GM18508 (cell line): ENCODE measurements at regions not wholly inside any gene's neighbourhood (a gene's known extent, or its start where the extent isn't known, plus 50 kb on each side); places are given as distances from the start of the nearest gene placed in this dataset.

Experiments used
- ATAC-seq: cut with Tn5 transposase; IDR thresholded peaks from one replicate; pipeline ENCODE4 v1.9.1; 2021; ENCODE audit warnings: moderate number of reproducible peaks; ENCODE audit not compliant: insufficient read depth, unreplicated experiment

DNA sequence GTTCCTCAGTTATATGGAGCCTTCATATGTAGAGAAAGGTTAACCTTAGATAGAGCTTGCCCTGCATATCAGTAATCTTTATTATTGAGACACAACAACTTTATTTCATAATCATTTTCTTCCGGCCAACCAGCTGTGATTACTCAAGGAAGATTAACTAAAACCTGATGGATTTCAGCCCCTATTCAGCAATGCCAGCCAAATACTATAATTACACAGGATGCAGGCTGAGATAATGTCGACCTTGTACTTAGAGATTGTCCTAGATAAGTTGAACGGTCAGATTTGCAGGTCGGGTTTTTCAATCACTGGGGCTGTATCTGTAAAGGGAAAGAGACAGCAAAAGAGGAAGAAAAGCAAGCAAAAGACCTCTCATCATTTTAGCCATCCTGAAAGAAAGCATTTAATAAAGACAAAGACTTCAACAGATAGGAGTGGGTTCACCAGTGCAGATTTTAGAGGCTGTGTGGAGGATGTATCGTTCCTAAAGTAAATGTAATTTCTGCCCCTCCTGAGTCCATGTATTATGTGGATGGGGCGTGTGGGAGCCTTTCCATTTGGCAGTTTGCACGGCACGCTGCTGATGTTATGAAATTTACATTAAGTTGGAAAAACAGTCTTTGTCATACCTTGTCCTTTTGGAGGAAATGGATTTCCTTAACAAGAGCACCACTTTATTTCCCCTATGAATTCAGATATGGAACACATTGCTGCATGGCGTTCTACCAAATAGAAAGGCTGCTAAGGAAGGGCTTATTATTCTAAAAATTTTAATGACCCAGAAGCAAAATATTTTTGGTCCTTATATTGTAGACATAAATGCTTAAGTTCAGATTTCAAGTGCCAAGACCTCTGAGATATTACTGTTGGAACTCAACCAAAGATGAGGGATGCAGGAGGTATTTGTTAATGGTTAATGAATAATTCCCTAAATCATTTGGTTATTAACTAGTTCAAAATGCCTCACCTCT lies 496.7 kb downstream of the SPRY1 start:
- ATAC-seq = no peak

DNA sequence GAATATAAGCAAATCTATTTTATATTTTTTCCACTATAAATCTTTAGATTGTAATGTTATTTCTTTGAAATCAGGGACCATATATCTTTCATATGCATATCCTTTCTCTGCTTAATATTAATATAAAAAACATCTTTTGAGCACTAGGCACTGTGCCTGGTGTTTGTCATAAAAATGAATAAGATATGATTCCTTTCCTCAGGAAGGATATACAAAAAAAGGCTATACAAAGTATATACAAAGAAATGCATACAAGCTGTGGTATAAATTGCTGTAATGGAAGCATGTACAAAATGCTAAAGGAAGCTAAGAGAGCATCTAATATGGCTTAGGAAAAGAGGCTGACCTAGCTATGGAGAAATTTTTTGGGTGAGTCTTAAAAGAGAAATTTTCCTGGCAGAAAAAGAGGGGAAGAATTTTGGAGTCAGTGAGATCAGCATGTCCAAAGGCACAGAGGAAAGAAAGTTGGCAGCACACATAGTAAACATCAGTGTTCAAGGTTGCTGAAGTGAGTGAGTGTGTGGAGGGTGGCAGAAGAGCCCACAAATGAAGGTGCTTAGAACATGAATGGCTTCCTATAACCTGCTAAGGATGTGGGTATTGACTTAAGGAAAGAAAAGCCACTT lies 500.0 kb downstream of the SPRY1 start:
- ATAC-seq = no peak

DNA sequence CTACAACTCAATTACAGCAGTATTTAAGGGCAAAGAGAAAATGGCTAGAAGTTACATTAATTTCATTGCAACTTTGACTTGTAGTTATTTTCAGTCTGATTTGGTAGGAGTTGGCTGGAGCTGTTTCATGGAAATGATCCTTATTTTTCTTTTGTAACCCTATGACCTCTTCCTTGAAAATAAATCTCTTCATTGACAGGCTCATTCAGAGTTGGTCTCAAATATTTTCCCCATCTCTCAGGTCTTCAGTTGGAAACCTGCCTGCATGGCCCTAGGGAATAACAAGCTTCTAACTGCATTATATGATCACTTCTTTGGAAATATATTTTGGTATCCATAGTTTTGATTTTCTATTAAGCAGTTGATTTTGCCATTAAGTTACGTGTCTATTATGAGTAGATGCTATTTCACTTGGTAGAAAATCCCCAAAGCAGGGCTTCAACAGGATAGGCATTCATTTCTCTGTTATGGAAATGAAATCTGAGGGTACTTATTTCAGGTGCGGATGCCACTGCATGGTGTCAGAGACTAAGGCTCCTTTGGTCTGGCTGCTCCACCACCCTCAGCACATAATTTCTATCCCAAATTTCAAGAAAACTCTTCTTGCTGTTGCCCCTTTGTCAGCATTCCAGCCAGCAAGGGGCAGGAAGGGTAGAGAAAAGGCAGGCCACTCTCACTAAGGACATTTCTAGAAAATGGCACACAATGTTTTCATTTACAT lies 502.5 kb downstream of the SPRY1 start:
- no peak for ATAC-seq

DNA sequence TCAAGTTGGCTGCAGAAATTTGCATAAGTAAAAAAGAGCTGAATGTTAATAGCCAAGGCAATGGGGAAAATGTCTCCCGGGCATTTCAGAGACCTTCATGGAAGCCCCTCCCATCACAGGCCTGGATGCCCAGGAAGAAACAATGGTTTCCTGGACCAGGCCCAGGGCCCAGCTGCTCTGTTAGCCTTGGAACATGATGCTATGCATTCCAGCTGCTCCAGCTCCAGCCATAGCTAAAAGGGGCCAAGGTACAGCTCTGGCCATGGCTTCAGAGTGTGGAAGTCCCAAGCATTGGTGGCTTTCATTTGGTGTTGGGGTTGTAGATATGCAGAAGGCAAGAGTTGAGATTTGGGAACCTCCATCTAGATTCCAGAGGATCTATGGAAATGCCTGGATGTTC lies 508.3 kb downstream of the SPRY1 start:
- no peak for ATAC-seq

DNA sequence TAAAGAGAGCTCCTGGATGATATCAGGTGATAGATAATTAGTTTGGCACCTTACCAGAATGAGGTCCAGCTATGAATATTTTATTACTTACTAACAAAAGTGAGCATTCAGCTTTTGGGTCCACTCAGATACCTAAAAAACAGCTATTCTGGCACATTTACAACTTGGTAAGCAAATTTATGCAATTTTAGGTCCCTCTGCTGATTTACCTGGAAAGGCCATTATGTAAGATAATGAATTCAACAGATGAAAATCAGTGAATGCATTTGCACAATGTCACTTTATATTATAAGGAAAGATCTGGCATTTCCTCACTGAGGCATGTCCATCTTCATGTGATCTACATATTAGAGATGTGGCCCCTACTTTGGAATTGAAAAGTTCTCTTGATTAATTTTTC lies 517.0 kb downstream of the SPRY1 start:
- no peak for ATAC-seq

DNA sequence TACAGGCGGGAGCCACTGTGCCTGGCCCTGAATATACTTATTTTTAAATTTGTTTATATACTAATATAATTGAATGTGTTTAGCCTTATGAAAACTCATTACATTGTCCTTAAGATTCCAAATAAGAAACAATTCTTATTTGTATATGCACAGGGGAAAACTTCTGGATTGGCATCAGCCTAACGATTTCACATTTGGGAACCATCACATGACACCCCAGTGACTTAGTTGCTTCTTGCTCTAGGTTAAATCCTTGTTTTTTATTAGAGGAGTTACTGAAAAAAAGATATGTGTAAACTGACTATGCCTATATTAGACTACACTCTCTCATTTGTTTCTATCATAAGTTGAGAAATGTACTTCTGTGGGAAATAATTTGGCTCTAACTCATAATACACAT lies 520.2 kb downstream of the SPRY1 start:
- no peak for ATAC-seq

DNA sequence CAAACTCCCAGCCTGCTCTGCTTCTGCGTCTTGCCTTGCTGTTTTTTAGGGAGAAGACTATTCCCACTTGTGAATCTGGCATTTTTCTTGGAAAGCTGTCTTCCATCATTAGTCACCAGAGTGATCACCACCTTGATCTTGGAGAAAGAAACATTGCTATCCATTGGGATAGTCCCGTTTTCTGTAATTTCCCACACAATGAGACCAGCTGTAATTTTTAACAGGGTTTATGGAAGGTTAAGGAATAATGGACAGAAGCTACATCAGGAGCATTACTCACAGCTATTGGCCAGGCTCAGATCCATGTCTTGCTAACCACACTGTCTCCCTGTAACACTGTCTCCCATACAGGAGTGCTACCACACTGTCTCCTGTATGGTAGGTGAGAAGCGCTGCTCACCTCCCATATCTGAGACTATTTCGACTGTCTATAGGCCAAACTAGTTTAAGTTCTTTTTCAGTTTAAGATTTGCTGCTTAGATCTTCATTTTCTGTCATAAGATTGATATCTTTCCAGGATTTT lies 523.0 kb downstream of the SPRY1 start:
- no peak for ATAC-seq

DNA sequence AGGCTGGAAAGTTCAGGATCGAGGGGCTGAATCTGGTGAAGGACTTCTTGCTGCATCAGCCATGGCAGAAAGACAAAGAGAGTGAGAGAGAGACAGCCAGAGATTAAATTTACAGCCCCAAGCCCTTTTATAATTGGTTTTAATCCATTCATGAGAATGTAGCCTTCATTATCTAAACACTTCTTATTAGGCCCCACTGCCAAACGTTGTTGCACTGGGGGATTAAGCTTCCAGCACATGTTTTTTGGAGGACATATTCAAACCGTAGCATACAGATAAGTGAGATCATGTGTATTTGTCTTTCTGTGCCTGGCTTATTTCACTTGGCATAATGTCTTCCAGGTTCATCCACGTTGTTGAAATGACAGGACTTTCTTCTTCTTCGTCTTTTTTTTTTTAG lies 524.7 kb downstream of the SPRY1 start:
- ATAC-seq = no peak

DNA sequence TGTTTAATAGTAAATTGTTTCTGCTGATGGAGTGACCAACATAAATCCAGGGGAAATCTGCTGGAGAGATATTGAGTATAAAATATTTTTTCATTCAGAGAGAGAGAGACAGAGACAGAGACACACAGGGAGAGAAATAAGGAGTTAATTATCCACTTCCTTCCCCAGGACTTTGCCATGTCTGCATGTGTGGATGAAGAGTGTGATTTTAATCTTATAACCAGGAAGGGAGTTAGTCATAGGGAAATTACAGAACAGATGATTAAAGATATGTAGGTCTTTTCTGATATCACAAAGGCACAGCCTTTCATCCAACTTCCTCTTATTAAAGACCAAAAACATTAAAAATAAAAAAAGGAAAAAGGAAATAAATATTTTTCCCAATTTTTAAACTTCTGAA lies 526.3 kb downstream of the SPRY1 start:
- no peak for ATAC-seq

DNA sequence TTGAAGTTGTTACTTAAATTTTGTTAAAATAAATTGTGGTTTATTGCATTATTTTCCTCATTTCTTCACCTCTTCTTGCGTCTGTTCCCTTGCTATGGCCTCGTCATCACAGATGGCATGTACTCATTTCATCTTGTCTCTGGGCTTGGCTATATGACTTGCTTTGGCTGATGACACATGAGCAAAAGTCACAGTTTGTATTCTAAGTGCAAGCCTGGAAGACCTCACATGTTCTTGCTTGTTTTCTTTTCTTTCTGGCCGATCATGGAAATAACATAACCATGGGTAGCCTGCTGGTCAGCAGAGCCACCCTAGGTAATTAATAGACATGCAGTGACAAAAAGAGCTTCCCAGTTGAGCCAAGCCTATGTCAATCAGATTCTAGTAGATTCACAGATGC lies 527.9 kb downstream of the SPRY1 start:
- ATAC-seq = no peak

DNA sequence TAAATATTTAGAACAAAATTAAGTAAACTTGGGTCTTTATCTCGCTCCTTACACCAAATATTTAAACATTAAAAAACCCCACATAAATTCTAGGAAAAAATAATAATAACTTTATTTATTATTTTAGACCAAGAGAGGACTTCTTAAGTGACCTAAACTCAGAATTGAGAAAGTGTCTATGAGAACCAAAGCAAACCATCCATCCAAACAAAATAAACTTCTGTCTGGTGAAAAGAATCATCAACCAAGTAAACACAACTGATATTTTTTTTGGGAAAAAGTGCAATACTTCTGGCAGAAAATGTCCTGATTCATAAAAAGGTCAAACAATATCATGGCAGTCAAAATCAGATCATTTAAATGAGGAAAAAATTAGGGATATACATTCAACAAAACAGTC lies 533.0 kb downstream of the SPRY1 start:
- no peak for ATAC-seq

DNA sequence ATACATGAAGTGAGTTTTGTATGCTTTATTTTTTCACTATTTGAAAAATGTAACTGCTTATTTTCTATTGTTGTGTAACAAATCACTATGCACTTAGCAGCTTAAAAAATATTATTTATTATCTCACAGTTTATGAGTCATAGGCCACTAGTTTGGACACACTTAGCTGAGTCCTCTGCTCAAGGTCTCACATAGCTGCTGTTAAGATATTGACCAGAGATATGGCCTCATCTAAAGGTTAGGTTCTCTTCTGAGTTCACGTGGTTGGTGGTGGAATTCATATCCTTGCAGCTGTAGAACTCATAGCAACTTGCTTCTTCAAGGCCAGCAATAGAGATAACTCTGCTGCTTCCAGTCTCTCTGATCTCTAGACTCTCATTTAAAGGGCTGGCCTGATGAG lies 534.4 kb downstream of the SPRY1 start:
- no peak for ATAC-seq

DNA sequence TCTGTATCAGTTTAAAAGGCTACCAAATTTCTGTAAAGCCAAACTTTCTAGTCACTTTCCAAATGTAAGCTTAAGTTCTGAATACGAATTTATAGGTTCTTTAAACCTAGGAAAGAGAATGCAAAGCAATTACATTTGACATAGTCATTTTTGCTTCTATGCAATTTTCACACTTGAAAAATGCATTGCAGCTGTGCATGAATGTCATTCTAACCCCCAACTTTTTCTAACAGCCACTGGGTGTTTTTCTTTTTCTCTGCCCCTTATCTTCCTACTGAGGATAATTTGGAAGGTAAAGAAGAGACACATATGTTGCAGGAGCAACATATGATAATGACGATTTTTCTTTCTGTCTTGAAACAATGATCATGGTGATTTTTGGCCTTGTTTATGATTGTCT lies 537.5 kb downstream of the SPRY1 start:
- ATAC-seq = no peak

DNA sequence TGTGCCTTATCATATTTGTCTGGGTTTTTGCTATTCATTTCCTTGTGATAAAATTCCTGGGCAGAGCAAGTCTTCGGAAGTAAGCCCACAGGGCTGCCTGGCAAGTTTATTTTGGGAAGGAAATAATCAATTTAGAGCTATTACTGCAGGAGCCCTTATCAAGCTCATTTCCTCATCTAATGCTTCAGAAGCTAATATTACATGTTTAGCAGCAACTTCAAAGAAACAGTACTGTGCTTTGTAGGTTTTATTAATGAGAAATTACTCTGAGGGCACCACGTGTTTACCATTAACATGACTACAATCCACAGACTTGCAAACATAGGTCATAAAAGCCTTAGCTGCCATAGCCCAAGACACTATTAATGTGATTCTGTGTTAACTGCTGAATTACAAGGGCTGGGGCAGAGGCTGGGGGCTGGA lies 540.0 kb downstream of the SPRY1 start:
- ATAC-seq = no peak

DNA sequence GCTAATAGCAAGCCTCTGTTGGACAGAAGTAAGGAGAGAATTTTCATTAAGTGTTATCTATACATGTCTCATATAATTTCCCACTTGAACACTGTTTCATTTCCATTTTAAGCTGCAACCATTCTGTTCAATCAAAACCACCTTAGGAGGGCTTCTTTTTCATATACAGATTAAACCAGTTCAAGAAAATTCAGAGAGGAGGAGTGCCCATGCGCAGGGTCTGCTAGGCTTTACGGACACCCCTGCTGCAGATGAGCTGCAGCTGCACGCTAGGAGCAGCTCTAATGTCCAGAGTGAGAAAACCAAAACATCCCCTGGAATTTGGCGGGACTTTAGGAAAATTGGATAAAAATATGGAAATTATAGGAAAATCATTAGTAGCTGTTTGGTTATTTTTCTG lies 541.0 kb downstream of the SPRY1 start:
- no peak for ATAC-seq

DNA sequence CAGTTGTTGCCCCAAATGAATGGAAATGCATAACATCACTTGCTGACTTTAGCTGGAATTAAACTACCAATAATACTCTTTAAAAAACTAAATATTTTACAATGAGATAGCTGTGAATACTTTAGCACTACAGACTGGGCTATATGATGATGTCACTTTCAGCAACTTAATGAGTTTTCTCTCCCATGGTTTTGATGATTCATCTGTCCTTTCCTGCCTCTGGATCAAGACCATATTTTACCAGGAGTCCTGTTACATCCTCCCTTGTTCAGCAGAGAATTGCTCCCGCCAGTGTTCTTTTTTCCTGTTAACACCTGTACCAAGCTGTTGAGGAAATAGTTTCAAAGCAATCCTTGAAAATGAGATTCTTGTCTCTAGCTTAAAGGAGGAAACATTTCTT lies 543.0 kb downstream of the SPRY1 start:
- ATAC-seq = no peak

DNA sequence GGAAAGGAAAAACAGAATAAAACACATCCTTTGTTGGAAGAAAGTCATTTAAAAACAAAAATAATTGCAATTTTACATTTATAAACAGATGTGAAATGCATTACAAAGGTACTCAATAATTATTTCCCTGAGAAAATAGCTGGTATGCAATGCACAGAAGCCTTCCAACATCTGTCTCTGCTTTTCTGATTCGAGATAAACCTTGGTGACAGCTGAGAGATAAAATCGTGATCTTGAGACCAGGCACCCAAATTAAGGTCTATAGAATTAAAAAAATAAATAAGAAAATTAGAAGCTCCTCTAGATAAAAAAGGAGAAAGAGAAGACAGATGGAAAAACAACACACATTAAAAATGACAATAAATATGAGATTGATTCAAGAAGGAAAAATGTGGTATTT lies 544.0 kb downstream of the SPRY1 start:
- ATAC-seq = no peak

DNA sequence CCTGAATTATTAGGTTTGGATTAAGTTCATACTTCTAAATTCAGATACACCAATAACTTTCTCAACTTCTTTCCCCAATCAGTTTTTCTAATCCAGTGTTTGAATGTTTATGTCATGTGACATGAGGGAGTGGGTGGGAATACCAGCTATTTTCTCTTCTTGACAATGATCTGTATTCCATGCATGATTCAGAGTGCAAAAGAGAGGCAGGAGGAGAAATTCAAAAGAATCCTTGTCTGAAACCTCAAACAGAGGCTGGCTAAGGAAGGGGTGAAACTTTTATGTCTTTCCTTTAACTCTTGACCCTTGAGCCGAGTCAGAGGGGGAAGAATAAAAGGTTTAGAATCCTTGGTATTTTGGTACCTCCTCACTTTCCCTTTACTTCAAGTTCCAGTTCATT lies 544.7 kb downstream of the SPRY1 start:
- no peak for ATAC-seq

DNA sequence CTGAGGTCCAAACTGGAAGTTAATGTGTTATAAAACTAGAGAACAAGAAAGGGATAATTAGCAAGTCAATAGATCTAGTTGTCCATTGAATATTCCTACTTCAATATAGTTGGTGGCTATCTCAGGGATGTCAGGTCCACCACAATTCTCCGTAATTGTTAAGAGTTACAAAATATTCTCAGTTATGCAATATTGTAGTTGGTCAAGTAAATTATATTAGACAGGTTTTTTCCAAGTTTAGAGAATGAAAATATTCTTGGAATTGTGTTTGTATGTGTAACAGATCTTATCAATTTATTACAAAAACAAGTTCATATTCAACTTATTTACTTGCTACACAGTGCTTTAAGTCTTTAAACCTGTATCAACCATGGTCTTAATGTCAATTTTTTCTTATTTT lies 547.4 kb downstream of the SPRY1 start:
- no peak for ATAC-seq

DNA sequence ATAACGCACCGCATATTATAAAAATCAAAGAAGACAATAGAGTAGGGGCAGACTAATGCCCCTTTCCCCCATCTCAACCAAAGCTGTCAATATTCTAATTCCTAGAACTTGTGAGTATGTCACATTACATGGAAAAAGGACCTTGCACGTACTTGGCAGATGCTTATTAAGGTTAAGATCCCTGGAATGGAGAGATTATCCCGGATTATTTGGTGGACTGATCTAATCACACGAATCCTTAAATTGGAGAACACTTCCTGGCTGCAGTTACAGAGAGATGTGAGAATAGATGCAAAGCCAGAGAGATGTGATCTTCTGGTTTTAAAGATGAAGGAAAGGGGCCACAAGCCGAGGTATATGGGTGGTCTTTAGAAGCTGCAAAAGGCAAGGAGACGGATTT lies 548.7 kb downstream of the SPRY1 start:
- ATAC-seq = no peak

DNA sequence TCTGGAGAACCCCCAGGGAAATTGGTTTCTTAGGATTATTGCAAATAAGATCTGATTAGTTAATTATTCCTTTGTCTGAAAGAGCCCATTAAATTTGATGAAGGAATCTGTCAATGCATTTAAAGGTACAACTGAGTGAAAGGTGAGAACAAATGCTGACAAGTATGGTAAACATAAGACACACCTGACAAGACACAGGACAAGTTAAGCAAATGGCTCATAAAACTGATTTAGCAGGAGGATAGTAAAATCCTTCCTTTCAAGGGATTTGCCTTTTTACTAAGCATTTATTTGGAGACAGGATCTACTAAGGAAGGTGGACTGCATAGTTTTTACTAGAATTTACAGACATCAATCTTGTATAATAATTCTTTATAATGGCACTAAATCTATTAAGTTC lies 553.9 kb downstream of the SPRY1 start:
- ATAC-seq = no peak
